HG02623 (cell line): ENCODE measurements at regions not wholly inside any gene's neighbourhood (a gene's known extent, or its start where the extent isn't known, plus 50 kb on each side); places are given as distances from the start of the nearest gene placed in this dataset.
"Not testable (repeated sequence)": the region's sequence is repeated elsewhere in the genome, so short reads cannot be mapped to it uniquely, and the experiment has no call there.

Source experiments
- ATAC-seq: cut with Tn5 transposase; IDR thresholded peaks from one replicate; pipeline ENCODE4 v1.9.1; 2021; ENCODE audit warnings: moderate library complexity; ENCODE audit not compliant: unreplicated experiment

DNA sequence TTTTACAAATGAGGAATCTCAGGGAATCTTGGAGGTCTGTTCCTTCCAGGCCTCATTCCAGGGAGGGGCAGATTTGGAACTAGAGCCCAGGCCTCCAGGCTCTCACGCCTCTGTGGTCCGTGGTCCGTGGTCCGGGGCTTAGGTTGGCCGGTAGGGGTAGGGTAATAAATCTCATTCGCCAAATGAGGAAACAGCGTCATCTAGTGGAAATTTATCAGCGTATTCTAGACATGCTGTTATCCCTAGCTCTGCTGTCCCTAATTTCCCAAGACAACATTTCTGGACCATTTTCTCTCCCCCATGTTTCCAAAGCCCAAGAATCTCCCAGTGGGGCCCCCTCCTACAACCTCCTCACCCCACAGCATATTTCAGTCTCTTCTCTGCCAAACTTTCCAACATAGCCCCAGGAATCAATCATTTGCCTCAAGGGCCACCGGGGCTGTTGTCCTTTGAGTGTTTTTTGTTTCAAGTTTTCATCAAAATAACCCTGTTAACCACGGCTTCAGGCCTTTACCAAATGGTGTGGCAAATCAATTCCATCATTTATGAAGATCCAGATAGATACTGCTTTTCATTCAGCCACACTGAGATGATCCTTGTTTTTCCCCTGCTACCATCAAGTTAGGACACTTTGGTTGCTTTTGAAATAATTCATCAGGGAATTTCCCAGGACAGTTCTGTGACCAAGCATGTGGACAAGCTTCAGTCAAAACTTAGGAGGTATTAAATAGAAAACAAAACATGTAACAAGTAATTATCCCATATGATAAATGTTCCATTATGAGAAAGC lies 126.8 kb downstream of the ALDH8A1 start:
- ATAC-seq = peak; percentile 80

DNA sequence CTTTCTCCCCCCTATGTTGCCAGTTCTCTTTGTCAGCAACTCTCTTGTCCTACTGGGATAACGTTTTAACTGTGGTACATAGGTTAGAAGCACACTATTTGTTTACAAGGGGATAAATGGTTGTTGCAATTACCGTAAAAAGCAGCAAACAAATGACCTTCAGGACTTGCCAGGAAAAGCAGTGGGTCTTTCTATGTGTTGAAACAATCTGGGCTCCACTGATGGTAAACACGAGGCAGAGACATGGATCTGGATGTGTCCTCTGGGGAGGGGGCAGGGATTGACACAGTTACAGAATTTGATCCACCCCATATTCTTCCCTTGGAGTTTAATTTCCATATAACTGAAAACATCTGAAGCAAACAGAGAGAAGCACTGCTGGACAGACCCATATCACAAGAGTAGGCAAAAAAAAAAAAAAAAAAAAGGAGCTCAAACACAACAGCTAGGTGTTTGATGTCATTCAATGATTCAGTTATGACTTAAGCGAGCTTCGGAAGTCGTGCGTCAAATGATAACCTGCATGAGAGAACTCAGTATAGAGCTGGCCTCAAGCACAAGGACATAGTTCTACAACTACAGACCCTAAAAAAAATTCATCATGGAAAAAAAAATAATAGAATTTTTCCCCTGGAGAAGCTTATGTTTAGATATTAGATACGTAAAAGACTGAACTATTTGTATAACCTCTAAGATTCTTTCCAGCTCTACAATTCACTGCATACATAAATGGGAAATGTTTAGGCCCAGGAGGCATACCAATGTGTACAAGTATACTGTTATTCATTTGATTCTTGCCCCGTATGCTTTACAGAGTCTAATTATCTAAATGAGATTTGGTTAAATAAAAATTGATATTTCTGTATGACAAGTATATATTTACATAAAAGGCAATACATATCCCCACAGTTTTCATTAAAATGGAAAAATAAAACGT lies 127.7 kb downstream of the ALDH8A1 start:
- ATAC-seq = no peak

DNA sequence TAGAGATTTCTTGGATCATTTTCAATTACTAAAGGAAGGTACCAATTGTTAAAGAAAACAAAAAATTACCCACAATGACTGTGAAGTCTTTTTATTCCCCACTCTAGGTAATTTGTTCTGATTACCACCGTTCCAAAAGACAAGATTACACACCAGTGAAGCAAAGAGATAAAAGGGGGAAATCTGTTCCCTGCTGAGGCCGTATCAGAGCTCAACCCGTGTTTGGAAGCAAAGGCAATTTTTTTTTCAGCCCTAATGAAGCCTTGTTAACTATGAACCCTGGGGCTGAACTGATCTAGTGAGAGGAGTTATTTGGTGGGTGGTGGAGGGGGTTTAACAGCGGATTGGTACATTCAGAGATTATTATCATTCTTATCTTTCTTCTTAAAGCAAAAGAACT lies 128.5 kb downstream of the ALDH8A1 start:
- no peak for ATAC-seq

DNA sequence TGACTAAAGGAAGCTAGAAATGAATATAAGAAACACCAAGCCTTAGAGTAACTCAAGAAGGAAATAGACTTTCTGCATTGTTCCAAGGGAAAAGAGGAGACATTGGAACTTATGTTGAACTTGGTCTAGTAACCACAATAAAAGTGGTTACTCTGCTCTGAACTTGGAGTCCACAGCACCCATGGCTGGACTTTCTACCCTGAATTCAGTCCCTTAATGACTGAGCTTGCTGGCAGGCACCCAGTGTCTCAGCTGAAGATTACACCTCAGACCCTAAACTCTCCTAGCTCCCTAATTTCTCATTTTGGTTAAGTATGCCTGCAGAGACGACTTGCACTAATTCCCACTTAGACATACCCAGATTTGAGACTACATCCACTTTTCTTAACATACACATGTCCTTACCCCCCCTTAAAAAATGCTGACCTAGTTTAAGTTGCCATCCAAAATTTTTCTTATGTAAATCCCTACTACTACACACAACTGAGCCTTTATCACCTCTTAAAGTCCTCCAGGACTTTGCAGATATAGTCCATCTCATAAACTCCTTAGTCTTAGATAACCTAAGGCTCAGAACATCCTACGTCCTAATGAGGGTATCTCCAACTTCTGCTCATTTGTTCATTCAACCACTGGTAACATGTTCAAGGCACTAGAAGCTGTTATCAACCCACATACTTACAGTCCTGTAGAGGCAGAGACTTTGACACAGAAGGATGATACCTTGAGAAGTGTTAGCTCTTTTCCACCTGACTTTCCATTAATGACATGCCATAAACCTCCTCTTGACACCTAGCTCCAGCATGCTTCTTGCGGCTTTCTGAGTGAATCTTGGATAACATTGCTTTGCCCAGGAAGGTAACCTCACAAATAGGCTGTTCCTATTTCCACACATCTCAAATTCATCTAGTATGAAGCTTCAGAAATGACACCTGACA lies 129.8 kb downstream of the ALDH8A1 start:
- ATAC-seq = no peak

DNA sequence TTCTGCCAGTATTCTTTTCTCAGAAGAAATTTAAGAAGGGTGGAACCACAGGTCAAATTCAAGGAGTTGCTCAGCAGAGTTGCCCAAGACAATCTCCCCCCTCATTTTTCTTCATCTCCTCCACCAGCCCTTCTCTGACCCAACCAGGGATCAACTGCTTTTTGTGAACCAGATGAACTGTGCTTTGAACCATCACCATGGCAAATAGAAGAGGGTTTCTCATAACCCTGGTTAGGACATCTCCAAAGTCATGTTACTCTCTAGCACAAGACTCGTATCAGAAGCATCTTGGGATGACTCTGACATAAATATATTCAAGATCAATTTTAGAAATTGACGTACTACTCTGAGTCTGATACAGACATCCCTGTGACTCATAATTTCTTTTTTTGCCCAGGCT lies 130.7 kb downstream of the ALDH8A1 start:
- ATAC-seq = no peak

DNA sequence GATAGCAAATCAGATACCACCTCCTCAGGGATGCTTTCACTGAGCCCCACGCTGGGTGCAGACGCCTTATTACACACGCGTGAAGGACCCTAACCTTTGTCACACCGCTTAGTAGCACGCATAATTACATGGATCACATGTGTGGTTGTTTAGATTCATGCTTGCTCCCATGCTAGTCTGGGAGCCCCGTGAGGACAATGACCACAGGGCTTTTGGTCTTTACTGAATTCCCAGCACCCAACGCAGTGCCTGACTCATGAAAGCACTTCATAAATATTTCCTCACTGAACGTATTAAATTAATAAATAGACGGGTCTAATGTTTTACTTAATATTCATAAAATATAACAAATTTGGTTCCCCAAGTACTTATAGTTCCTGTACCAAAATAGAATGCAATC lies 132.5 kb downstream of the ALDH8A1 start:
- ATAC-seq = no peak

DNA sequence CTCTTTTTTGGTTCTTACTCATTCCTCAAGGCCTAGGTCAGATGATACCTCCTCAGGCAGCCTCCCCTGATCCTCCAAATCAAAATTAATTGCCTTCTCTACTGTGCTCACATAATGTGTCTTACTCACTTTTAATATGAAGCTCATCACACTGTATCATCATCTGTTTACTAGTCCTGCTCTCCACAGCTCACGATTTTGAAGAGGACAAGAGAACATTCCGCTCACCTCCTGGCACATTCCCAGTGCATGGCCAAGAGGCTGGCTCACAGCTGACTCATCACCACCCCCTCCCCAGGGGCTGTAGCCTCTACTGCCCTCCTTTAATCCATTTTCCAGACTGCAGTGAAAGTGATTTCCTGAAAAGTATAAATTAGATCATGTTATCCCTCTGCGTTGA lies 133.1 kb downstream of the ALDH8A1 start:
- no peak for ATAC-seq

DNA sequence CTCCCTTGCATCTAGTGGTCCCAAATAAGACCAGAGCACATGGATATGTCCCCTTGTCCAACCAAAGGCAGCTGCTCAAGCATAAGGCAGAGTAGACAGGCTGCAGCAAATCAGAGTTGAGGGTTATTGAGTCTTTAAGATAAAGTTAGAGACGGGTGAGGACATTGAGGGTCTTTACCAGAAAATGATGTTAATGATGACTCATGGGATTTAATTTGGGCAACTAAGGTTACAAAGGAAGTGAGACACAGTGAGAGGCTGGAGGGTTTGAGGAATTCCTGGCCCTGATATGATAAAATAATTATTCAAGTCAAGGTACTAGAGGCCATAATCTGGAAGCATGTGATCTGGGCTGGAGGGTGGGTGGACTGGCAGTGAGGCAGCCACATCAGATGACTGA lies 133.6 kb downstream of the ALDH8A1 start:
- ATAC-seq = no peak

DNA sequence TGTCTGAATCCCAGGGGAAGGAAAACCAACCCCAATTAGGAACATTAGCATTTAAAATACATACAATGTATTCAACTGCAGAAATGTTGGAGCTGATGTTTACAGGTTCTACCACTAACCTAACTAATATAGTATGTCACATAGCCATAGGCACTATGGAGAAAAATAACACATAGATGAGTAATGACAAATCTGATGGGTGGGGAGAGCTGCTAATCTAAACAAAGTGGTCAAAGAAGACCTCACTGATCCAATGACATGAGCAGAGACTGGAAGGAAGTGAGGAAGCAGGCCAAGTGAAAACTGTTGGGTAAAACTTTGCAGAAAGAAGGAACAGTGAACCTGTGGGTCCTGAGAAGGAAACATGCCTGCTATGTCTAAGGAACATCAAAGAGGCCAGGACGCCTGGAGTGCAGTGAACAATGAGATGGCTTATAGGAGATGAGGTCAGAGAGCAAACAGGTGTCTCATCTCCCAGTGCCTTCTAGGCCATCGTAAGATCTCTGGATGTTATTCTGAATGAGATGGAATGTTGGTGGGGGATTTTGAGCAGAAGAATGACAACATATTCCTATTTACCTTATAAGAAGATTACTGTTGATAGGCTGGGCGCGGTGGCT lies 135.7 kb downstream of the ALDH8A1 start:
- ATAC-seq = no peak

DNA sequence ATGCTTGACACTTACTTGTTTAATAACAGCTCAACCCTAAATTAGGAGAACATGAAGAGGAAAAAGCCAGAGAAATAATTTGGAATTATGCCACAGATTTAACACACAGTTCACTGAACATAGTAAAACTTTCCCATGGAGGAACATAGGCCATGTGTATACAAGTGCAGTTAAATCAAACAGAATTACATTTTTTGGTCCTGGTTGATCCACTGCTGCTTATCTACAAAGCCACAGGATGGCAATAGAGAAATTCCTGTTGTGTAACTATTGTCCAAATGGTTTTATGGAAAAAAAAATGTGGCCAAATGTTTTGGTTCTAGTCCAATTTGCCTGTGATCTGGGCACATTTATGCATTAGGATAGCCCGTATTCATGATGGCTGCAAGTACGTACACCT lies 136.8 kb downstream of the ALDH8A1 start:
- ATAC-seq = no peak

DNA sequence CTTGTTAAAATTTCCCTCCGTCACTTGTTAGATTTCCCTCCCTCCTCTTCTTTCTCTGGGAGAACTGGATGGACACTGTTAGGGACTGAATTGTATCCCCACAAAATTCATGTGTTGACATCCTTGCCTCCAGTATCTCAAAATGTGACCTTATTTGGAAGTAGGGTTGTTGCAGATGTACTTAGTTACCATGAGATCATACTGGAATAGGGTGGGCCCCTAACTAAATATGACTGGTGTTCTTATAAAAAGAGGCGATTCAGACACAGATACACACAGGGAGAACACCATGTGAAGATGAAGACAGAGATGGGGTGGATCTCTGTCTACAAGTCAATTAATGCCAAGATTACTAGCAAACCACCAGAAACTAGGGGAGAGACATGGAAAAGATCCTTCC lies 139.5 kb downstream of the ALDH8A1 start:
- no peak for ATAC-seq

DNA sequence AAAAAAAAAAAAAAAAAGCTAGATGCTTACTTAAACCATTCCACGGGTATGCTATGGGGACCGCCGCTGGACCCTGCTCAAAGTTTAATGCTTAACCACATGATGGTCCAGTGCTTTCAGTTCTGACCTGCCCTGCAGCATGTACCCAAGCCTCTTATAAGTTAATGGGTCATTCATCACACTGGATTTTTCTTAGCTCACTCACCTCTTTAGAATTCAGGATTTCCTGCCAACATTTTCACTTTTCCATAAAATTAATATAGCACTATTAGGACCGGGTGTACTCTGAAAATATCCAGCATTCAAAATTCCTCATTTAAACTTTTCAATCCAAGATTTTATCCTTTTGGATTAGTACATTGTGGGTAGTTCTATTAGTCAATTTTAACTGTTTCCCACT lies 140.8 kb downstream of the ALDH8A1 start:
- ATAC-seq = no peak

DNA sequence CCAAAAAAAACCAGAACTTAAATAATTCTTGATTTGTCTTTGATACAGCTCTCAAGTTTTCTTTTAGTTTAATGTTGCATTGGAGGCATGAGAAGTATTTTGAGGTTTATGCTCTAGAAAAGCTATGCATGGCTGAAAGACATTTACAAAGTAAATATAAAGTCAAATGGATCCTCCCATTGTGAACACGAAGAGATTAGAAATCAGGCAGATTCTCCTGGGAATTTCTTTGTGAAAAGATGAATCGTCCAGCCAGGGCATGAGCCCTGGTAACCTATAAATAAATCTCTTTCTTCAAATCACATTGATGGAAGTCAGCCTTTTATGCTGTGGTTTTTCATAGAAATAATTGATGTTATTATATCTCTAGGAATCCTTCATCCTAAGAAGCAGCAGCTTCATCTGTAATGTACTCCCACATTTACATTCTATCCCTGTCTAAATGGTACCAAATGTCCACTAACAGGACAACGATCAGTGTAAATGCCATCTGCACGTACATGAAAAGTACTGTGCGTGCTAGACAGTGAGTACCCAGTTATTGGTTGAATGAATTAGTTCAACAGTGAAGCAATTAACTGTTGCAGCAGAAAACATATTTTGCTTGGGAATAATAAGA lies 143.6 kb downstream of the ALDH8A1 start:
- ATAC-seq = no peak

DNA sequence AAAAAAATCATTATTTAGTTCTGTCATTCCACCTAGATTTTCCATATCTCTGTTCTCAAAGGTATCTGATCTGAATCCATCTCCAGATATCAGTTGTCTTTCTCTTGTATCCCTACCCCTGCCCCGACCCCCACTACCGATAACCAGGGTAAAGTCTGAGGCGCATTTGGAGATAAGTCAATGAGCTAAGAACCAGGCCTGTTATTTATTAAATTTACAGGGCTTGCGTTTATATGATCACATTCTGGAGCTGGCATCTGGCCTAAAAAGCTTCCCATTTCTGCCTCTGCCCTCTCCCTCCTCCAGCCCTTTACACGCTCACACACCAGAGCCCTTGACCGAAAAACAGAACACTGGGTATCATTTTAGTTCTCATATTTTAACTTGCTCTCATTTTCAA lies 144.7 kb downstream of the ALDH8A1 start:
- no peak for ATAC-seq

DNA sequence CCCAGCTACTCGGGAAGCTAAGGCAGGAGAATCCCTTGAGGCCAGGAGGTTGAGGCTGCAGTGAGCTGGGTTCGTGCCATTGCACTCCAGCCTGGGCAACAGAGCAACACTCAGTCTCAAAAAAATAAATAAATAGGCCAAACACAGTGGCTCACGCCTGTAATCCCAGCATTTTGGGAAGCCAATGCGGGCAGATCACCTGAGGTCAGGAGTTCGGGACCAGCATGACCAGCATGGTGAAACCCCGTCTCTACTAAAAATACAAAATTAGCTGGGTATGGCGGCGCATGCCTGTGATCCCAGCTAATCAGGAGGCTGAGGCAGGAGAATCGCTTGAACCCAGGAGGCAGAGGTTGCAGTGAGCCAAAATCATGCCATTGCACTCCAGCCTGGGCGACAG lies 145.6 kb downstream of the ALDH8A1 start:
- ATAC-seq = not testable (repeated sequence)

DNA sequence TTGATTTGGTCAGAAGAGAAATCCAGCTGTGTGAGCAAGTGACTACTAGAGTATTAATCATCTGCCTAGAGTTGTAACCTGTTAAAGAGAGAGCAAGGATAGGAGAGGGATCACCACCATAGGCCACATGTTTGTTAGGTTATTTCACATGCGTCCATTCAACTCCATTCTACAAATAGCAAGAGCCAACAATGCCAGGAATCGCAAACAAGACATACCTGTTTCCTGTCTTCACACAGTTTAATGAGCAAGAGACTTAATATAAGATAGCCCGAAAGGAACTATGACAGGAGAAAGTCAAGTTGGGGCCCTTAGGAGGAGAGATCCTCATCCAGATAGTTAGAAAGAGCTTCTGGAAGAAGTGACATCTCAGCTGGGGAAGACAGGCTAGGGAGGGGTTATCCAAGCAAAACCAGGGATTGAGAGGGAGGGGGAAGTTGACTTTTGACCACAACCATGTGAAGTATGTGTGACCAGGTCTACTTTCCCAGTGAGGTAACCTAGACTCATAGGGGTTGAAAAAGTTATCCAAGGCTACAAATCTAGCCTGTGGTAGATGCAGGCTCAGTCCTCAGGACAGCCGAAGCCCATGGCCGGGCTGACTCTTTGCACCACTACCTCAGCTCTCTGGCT lies 147.4 kb downstream of the ALDH8A1 start:
- no peak for ATAC-seq

DNA sequence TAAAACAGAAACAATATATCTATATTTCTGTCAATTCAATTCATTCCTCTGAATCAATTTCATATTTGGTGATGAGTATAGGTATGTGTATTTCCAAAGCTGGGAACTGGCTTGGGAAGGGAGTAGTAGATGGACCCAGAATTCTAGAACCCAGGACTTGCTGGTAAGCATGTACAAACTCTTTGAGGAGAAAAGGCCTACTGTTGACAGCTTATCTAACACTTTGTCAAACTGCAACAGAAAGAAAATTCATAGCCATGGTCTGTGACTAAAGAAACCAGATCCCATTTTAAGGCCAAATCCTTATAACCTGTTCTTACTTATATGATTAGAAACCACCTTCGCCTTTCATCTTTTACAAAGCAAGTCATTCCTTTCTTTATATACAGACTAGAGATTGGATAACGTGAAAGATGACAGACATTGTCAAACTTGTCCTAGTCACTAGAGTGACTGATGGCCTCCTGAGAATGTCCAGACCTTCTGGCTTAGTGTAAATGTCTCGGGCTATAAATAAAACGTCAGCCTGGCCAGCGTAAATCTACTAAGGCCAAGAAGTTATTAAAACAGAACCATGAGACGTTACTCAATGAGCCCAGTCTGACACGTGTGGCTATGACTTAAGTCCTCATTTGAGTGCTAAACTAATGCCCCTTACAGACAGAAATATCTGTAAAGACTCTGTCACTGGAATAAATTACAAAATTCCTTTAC lies 152.3 kb downstream of the ALDH8A1 start:
- ATAC-seq = no peak

DNA sequence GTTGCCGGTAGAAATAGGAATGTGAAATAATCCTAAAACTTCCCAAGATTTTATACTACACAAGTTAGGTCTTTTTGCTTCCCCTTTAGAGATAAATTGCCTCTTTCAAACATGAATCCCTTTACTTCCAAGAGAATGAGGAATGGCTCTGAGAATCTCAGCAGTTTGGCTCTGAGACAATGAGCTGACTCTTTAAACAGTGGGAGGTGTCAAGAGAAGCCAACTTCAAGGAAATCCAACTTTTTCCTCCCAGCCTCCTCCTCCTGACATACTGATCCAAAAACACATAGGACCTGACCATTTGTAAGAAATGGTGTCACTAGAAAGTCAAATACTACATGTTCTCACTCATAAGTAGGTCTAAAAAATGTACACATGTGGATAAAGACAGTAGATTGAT lies 154.2 kb downstream of the ALDH8A1 start:
- ATAC-seq = no peak

DNA sequence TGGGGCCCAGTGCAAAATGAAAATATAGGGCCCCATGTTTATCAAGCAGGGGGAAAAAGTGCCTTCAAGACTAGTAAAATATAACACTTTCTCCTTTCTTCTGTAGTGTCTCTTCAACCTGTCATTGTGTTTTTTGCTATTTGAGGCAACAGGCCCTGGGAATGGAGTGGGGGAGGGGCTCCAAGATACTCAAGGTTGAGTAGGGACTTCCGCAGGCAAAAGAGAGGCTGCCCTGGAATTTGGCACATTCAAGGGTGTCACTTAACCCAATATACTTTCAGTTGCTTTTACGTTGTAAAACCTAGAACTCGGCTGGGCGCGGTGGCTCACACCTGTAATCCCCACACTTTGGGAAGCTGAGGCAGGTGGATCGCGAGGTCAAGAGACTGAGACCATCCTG lies 154.9 kb downstream of the ALDH8A1 start:
- ATAC-seq = no peak
